ENCODE measurements at regions not wholly inside any gene's neighbourhood (a gene's known extent, or its start where the extent isn't known, plus 50 kb on each side); places are given as distances from the start of the nearest gene placed in this dataset.

DNA sequence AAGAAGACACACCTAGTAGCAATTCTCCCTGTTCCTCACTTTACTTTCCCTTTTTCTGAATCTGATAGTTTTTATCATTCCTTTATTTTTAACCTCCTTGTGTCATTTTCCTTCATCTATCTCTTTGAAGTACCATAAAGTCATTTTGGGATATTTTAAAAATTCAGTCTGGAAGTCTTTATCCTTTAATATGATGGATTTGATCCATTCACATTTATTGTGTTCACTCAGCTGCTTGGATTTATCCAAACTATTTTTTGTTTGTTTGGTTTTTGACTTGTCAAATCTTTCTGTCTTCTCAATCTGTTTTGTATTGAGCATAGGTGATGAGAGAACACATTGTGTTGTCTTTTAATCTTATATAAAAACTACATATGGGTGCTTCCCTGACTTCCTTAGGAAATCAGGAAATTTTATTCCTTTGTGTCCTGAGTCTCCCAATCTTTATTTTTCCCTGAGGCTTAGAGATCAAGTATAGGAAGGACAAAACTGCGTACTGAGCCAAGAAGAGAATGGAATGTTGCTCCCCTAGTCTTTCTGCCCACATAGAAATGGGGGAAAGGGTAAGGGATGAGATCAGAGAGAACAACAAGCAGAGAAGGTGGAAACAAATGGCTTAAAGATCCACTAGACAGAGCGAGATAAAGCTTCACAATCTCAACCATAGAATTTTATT is 132.7 kb upstream of the HABP2 start:
- DNase-seq, result no peak
- Histone ChIP-seq H3K36me3 (no peaks in the 10 kb centered on the region), H3K27ac (no peak overlapping the region), H3K4me1 (peaks cover 0 to 4% (median 0%) of the 10 kb centered on the region in 4 donors), H3K9me3 (peaks cover 6 to 12% of the 10 kb centered on the region in 2 donors), H3K4me3 (no peak overlapping the region), H3K27me3 (peaks cover 30% of the 10 kb centered on the region)
- intact Hi-C loops (cut with DNase I; ENCODE audit: low total_unique reads) (no loop called here), in situ Hi-C loops (cut with MboI; ENCODE audit: low pct_ligation_motif_present in 1 of 4, low pct_unique_long_range_greater_than_20kb in 1 of 4, low sequenced_read_pairs in 3 of 4) (no loop called here)
- no peak for TF ChIP-seq EP300 (IDR thresholded peaks at IDR 0.05; ENCODE audit: low read depth)
- TF ChIP-seq, protein P1, sequence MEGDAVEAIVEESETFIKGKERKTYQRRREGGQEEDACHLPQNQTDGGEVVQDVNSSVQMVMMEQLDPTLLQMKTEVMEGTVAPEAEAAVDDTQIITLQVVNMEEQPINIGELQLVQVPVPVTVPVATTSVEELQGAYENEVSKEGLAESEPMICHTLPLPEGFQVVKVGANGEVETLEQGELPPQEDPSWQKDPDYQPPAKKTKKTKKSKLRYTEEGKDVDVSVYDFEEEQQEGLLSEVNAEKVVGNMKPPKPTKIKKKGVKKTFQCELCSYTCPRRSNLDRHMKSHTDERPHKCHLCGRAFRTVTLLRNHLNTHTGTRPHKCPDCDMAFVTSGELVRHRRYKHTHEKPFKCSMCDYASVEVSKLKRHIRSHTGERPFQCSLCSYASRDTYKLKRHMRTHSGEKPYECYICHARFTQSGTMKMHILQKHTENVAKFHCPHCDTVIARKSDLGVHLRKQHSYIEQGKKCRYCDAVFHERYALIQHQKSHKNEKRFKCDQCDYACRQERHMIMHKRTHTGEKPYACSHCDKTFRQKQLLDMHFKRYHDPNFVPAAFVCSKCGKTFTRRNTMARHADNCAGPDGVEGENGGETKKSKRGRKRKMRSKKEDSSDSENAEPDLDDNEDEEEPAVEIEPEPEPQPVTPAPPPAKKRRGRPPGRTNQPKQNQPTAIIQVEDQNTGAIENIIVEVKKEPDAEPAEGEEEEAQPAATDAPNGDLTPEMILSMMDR (IDR thresholded peaks at IDR 0.05), result no peak
- no peak for TF ChIP-seq POLR2A (IDR thresholded peaks at IDR 0.05)
- no peak for TF ChIP-seq POLR2AphosphoS5 (IDR thresholded peaks at IDR 0.05)
- WGBS, 2 donors (ENCODE audit: low coverage in 1 of 2), result 50 to 85% methylated on average over 2 of the region's 2 CpGs

DNA sequence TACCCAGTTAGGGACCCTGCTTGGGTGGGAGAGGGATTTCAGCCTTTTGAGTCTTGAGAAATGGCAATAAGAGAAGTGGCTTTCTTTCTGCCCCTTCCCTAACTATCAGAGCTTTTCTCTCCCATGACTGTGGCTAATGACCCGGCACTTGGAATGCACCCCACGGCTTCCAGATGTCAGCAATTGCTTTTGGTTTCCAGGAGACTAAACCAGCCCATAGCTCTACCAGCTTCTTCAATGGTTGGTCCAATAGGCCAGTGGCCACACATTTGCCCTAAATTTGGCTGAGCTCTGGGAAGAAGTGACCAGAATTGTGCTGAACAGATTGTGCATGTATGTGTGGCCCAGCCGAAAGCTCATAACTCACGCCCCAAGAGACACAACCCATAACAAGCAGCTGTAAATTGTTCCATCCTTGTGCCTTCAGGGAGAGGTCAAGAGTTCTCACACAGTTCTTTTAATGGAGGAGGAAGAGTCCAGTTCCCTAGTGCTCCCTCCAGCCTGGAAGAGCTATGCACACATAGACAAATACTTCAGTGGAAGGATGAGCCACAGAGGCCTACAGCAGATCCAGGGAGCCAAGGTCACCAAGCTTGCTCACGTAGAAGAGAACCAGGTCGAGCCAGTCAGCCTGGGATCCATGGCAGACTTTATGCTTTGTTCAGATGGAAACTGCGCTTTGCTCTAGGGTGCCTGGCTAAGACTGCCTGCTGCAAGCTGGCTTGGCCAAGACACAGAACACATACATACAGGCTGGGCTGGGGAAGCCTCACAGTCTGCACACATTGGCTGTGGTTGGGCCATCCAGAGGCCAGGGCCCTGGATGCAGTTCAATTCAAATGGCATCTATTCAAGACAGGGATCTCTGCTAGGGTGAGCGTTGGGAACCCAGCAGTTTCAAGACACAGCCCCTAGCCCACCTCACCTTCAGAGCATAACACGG is 131.8 kb upstream of the HABP2 start:
- no peak overlapping the region for H3K4me3 ChIP-seq
- H3K4me1 ChIP-seq, result peaks cover 0 to 10% (median 0%) of the 10 kb centered on the region in 4 donors
- no peak for DNase-seq
- TF ChIP-seq POLR2AphosphoS5 (IDR thresholded peaks at IDR 0.05), result no peak
- no peak for TF ChIP-seq EP300 (IDR thresholded peaks at IDR 0.05; ENCODE audit: low read depth)
- TF ChIP-seq, protein P1 (IDR thresholded peaks at IDR 0.05), result no peak
- no peak for TF ChIP-seq POLR2A (IDR thresholded peaks at IDR 0.05)
- H3K27me3 ChIP-seq, result peaks cover 23% of the 10 kb centered on the region
- H3K27ac ChIP-seq, result no peak overlapping the region
- in situ Hi-C loops (cut with MboI; ENCODE audit: low pct_ligation_motif_present in 1 of 4, low pct_unique_long_range_greater_than_20kb in 1 of 4, low sequenced_read_pairs in 3 of 4), result no loop called here
- intact Hi-C loops (cut with DNase I; ENCODE audit: low total_unique reads), result no loop called here
- 76 to 96% methylated on average over 4 to 9 of the region's 9 CpGs for WGBS, 2 donors (ENCODE audit: low coverage in 1 of 2)
- peaks cover 6 to 12% of the 10 kb centered on the region in 2 donors for H3K9me3 ChIP-seq
- no peaks in the 10 kb centered on the region for H3K36me3 ChIP-seq

DNA sequence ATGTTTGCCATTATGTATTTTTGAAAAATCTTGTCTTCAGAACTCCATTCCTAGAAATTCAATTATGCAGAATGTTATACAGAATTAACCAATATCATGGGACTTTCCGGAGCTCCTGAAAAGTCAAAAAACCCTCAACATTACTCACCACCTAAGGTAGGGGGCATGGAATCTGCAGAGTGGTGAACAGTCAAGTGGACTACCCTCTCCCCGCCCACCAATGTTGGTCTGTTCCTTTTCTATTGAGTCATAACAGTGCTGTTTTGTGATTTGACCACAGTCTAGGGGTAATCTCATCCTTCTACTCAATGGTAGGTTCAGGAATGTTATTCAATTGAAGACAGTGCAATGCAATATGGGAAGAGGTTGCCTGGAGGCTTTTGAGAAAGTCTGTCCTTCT is 130.5 kb upstream of the HABP2 start:
- no peak overlapping the region for H3K27ac ChIP-seq
- H3K4me3 ChIP-seq, result no peak overlapping the region
- intact Hi-C loops (cut with DNase I; ENCODE audit: low total_unique reads), result no loop called here
- peaks cover 0 to 10% (median 0%) of the 10 kb centered on the region in 4 donors for H3K4me1 ChIP-seq
- no peak for TF ChIP-seq POLR2A (IDR thresholded peaks at IDR 0.05)
- TF ChIP-seq, protein P1 (IDR thresholded peaks at IDR 0.05), result no peak
- no peak for TF ChIP-seq POLR2AphosphoS5 (IDR thresholded peaks at IDR 0.05)
- TF ChIP-seq EP300 (IDR thresholded peaks at IDR 0.05; ENCODE audit: low read depth), result no peak
- peaks cover 23% of the 10 kb centered on the region for H3K27me3 ChIP-seq
- DNase-seq, result no peak
- in situ Hi-C loops (cut with MboI; ENCODE audit: low pct_ligation_motif_present in 1 of 4, low pct_unique_long_range_greater_than_20kb in 1 of 4, low sequenced_read_pairs in 3 of 4), result no loop called here
- WGBS, 2 donors (ENCODE audit: low coverage in 1 of 2), result 84 to 100% methylated on average over 1 to 2 of the region's 2 CpGs
- peaks cover 6 to 12% of the 10 kb centered on the region in 2 donors for H3K9me3 ChIP-seq
- H3K36me3 ChIP-seq, result no peaks in the 10 kb centered on the region

DNA sequence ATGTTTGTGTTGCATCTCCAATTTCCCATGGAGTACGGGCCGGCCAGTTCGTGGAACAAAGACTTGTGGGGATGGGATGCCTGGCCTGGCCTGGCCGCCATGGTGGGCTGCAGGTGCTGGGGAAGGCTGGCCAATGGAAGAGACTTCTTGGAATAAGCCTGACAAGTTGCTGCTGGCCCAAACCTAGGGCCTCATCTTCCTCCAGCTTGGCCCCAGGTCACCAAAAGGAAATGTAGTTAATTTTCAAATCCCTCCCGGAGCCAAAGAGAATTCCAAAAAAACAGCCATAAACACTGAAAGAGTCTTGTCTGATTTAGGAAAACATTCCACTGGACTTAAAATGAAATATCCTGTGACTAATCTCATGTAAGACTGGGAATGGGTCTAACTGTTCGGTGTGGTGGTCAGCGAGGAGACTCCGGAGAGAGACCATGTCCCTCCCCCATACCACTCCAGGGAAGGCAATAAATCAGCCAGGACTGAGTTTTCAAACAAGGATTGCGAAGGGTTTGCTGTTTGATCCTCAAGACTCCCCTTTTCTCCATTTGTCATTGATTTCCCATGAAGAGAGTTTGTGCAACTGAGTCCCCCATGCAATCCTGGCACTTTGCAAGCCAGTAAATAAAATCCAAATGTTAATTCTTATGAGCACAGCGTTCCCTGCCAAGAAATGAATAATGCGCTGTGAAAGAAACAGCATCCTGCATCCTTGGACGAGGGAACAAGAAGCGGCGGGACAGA is 128.7 kb upstream of the HABP2 start:
- in situ Hi-C loops (cut with MboI; ENCODE audit: low pct_ligation_motif_present in 1 of 4, low pct_unique_long_range_greater_than_20kb in 1 of 4, low sequenced_read_pairs in 3 of 4) (no loop called here), intact Hi-C loops (cut with DNase I; ENCODE audit: low total_unique reads) (no loop called here)
- H3K4me1 ChIP-seq, result peaks cover 0 to 10% (median 0%) of the 10 kb centered on the region in 4 donors
- H3K36me3 ChIP-seq, result no peaks in the 10 kb centered on the region
- 55 to 75% methylated on average over 5 to 14 of the region's 14 CpGs for WGBS, 2 donors (ENCODE audit: low coverage in 1 of 2)
- H3K9me3 ChIP-seq, result peaks cover 6 to 12% of the 10 kb centered on the region in 2 donors
- TF ChIP-seq, protein P1 (IDR thresholded peaks at IDR 0.05), result no peak
- TF ChIP-seq POLR2A (IDR thresholded peaks at IDR 0.05) (no peak), POLR2AphosphoS5 (IDR thresholded peaks at IDR 0.05) (no peak), EP300 (IDR thresholded peaks at IDR 0.05; ENCODE audit: low read depth) (no peak)
- no peak for DNase-seq
- no peak overlapping the region for H3K4me3 ChIP-seq
- peak overlapping the region in 2 of 4 donors; percentile 12 to 14 for H3K27ac ChIP-seq
- H3K27me3 ChIP-seq, result peaks cover 23% of the 10 kb centered on the region
